Astrocyte (in vitro differentiated cells and primary cell): ENCODE measurements at regions not wholly inside any gene's neighbourhood (a gene's known extent, or its start where the extent isn't known, plus 50 kb on each side); places are given as distances from the start of the nearest gene placed in this dataset.

Experiments
- DNase-seq: peaks from one replicate; pipeline ENCODE4 v3.0.0-alpha.2; 2010; ENCODE audit warnings: low read depth
- FAIRE-seq: peaks from 2 replicates; lab custom pipeline; 2011; peaks lifted over from hg19 to GRCh38; lab: Jason Lieb, UNC
- H2AFZ ChIP-seq: 2 replicates; pipeline ENCODE4 v1.6.0; 2012; ENCODE audit warnings: low read depth, low read length, inconsistent platforms
- H3K27ac ChIP-seq: 2 replicates; pipeline ENCODE4 v1.5.1; 2011; ENCODE audit warnings: low read depth, low read length, inconsistent platforms
- H3K27me3 ChIP-seq: 2 replicates; pipeline ENCODE4 v1.6.0; 2011; ENCODE audit warnings: low read length, inconsistent platforms; ENCODE audit not compliant: insufficient read depth
- H3K36me3 ChIP-seq: 2 replicates; pipeline ENCODE4 v1.5.1; 2011; ENCODE audit warnings: low read length, inconsistent platforms; ENCODE audit not compliant: insufficient read depth
- H3K4me1 ChIP-seq: 2 replicates; pipeline ENCODE4 v1.5.1; 2011; ENCODE audit warnings: low read length, inconsistent platforms; ENCODE audit not compliant: insufficient read depth
- H3K4me2 ChIP-seq: 2 replicates; pipeline ENCODE4 v1.6.0; 2012; ENCODE audit warnings: low read length, inconsistent platforms
- H3K4me3 ChIP-seq: 2 replicates; pipeline ENCODE4 v1.5.1; 2011; ENCODE audit warnings: low read depth, mild to moderate bottlenecking, low read length, inconsistent platforms; ENCODE audit not compliant: insufficient read depth
- H3K79me2 ChIP-seq: 2 replicates; pipeline ENCODE4 v1.6.0; 2012; ENCODE audit warnings: mild to moderate bottlenecking, low read length, inconsistent platforms; ENCODE audit not compliant: insufficient read depth
- H3K9ac ChIP-seq: 2 replicates; pipeline ENCODE4 v1.6.0; 2012; ENCODE audit warnings: mild to moderate bottlenecking, low read length, inconsistent platforms
- H3K9me3 ChIP-seq: 2 replicates; pipeline ENCODE4 v1.5.1; 2012; ENCODE audit warnings: low read depth, mild to moderate bottlenecking, low read length, inconsistent platforms; ENCODE audit not compliant: insufficient read depth
- H4K20me1 ChIP-seq: 2 replicates; pipeline ENCODE4 v1.6.0; 2012; ENCODE audit warnings: low read length, inconsistent platforms; ENCODE audit not compliant: insufficient read depth
- H3K27ac Mint-ChIP-seq: one replicate; pipeline ENCODE4 v1.8.0; 2021; ENCODE audit warnings: mild to moderate bottlenecking, mixed read lengths; ENCODE audit not compliant: unreplicated experiment
- H3K27me3 Mint-ChIP-seq: one replicate; pipeline ENCODE4 v1.8.0; 2021; ENCODE audit warnings: low read depth, mixed read lengths; ENCODE audit not compliant: unreplicated experiment
- H3K36me3 Mint-ChIP-seq: one replicate; pipeline ENCODE4 v1.8.0; 2021; ENCODE audit warnings: low read depth, mixed read lengths; ENCODE audit not compliant: unreplicated experiment
- H3K4me1 Mint-ChIP-seq: one replicate; pipeline ENCODE4 v1.8.0; 2021; ENCODE audit warnings: low read depth, mixed read lengths; ENCODE audit not compliant: unreplicated experiment
- H3K4me3 Mint-ChIP-seq: one replicate; pipeline ENCODE4 v1.8.0; 2021; ENCODE audit warnings: mild to moderate bottlenecking, moderate library complexity, mixed read lengths; ENCODE audit not compliant: unreplicated experiment
- H3K9me3 Mint-ChIP-seq: one replicate; pipeline ENCODE4 v1.8.0; 2021; ENCODE audit warnings: mild to moderate bottlenecking, mixed read lengths; ENCODE audit not compliant: unreplicated experiment
- EZH2 ChIP-seq: IDR thresholded peaks from 2 replicates; pipeline ENCODE4 v1.6.1; 2012; ENCODE audit warnings: mild to moderate bottlenecking, low read length, inconsistent platforms; ENCODE audit not compliant: insufficient read depth
- TF ChIP-seq, protein P1 (sequence below): IDR thresholded peaks from 2 replicates; pipeline ENCODE4 v1.5.1; 2011; ENCODE audit warnings: low read depth, mild to moderate bottlenecking, inconsistent platforms, low read length, moderate library complexity; ENCODE audit not compliant: insufficient read depth

DNA sequence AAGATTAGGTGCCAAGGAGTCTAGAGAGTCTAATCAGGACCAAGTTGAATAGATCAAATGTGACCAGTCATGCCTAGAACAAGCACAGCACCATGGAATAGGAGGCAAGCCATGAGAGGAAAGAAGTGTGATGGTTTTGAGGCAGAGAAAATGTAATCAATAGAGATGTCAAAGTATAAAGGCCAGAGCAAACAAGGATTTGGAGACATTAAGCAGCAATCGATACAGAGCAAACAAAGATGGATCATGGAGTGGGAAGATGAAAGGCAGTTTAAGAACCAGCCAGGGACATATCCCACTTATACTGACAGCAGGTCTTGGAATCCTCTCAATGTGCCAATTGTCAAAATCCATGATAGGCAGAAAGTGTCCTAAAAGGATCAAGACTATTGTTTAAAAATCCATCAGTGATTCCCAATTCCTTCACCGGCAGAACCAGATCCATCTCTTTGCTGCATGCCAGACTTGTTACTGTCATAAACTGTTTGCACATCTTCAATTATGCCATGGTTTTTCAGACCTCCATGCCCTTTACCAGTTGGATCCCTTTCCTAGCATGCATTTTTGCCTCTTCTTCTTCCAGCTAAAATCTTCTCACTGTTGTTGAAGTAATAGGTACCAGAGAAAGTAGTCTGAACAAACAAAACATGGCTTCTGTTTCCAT lies 520.7 kb upstream of the ARX start:
- no peak for FAIRE-seq
- no peak overlapping the region for H3K27ac Mint-ChIP-seq
- DNase-seq = no peak
- Histone ChIP-seq H3K4me1 (peaks cover 6% of the 10 kb centered on the region), H3K9ac (no peak overlapping the region), H3K36me3 (no peaks in the 10 kb centered on the region), H3K79me2 (no peaks in the 10 kb centered on the region), H3K4me2 (no peak overlapping the region), H3K27ac (no peak overlapping the region), H3K27me3 (no peaks in the 10 kb centered on the region), H2AFZ (no peak overlapping the region), H3K4me3 (no peak overlapping the region), H4K20me1 (no peaks in the 10 kb centered on the region), H3K9me3 (no peaks in the 10 kb centered on the region)
- H3K27me3 Mint-ChIP-seq = no peaks in the 10 kb centered on the region
- H3K4me1 Mint-ChIP-seq = no peaks in the 10 kb centered on the region
- H3K4me3 Mint-ChIP-seq = no peak overlapping the region
- no peaks in the 10 kb centered on the region for H3K9me3 Mint-ChIP-seq
- no peak for TF ChIP-seq EZH2
- TF ChIP-seq, protein P1, sequence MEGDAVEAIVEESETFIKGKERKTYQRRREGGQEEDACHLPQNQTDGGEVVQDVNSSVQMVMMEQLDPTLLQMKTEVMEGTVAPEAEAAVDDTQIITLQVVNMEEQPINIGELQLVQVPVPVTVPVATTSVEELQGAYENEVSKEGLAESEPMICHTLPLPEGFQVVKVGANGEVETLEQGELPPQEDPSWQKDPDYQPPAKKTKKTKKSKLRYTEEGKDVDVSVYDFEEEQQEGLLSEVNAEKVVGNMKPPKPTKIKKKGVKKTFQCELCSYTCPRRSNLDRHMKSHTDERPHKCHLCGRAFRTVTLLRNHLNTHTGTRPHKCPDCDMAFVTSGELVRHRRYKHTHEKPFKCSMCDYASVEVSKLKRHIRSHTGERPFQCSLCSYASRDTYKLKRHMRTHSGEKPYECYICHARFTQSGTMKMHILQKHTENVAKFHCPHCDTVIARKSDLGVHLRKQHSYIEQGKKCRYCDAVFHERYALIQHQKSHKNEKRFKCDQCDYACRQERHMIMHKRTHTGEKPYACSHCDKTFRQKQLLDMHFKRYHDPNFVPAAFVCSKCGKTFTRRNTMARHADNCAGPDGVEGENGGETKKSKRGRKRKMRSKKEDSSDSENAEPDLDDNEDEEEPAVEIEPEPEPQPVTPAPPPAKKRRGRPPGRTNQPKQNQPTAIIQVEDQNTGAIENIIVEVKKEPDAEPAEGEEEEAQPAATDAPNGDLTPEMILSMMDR = no peak
- H3K36me3 Mint-ChIP-seq = no peaks in the 10 kb centered on the region

DNA sequence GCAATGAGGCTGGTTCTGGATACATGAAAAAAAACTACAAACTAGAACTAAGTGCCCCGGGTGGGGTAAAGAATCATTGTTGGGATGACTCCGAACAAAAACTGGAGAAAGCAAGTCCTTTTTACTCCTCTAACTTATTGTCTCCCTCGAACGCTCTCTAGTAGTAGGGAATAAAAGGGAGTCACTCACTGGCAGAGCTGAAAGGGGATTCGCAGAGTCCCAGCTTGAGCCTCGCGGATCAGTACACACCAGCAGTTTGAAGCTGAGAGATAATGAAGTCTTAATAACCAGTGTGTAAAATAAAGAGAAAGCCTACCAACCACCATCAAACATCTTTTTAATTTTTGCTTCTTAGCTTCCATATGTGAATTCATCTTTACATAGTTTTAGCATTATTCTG lies 521.9 kb upstream of the ARX start:
- no peaks in the 10 kb centered on the region for H3K79me2 ChIP-seq
- FAIRE-seq = no peak
- Mint-ChIP-seq H3K4me3 (no peak overlapping the region), H3K9me3 (no peaks in the 10 kb centered on the region), H3K4me1 (no peaks in the 10 kb centered on the region), H3K27ac (no peak overlapping the region), H3K27me3 (peaks cover 1% of the 10 kb centered on the region), H3K36me3 (no peaks in the 10 kb centered on the region)
- no peaks in the 10 kb centered on the region for H4K20me1 ChIP-seq
- peaks cover 6% of the 10 kb centered on the region for H3K4me1 ChIP-seq
- no peaks in the 10 kb centered on the region for H3K27me3 ChIP-seq
- TF ChIP-seq EZH2 = no peak
- TF ChIP-seq, protein P1 = no peak
- no peaks in the 10 kb centered on the region for H3K36me3 ChIP-seq
- H3K9me3 ChIP-seq = no peaks in the 10 kb centered on the region
- no peak overlapping the region for H2AFZ ChIP-seq
- H3K4me2 ChIP-seq = no peak overlapping the region
- H3K9ac ChIP-seq = no peak overlapping the region
- no peak overlapping the region for H3K27ac ChIP-seq
- H3K4me3 ChIP-seq = no peak overlapping the region
- no peak for DNase-seq

DNA sequence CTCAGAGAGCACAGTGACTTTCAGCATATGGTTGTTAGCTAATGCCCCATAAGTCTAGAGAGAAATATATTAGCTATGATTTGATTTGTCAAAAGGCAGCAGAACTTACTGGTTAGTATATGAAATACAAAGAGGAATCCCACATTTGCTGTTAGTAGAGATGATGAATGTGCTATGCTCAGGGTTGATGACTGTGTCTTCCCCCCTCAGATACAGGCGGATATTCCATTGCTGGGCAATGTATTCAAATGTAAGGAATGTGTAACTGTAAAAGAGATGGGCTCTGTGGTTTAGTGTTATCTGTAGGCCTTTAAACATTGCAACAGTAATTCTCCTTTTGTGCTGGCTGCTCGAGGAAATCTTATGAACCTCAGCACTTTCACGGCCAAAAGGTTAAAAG lies 528.9 kb upstream of the ARX start:
- FAIRE-seq = peak; percentile 89
- TF ChIP-seq EZH2 = no peak
- TF ChIP-seq, protein P1 = no peak
- Histone ChIP-seq H3K36me3 (no peaks in the 10 kb centered on the region), H3K4me1 (no peaks in the 10 kb centered on the region), H4K20me1 (no peaks in the 10 kb centered on the region), H3K9ac (no peak overlapping the region), H3K9me3 (no peaks in the 10 kb centered on the region), H3K27ac (peak overlapping the region; percentile 19), H3K27me3 (no peaks in the 10 kb centered on the region), H3K79me2 (no peaks in the 10 kb centered on the region), H3K4me3 (no peak overlapping the region), H2AFZ (no peak overlapping the region), H3K4me2 (peak overlapping the region; percentile 26)
- no peaks in the 10 kb centered on the region for H3K9me3 Mint-ChIP-seq
- no peaks in the 10 kb centered on the region for H3K36me3 Mint-ChIP-seq
- H3K4me3 Mint-ChIP-seq = no peak overlapping the region
- H3K27ac Mint-ChIP-seq = no peak overlapping the region
- H3K4me1 Mint-ChIP-seq = no peaks in the 10 kb centered on the region
- peak; percentile 2 for DNase-seq
- H3K27me3 Mint-ChIP-seq = peaks cover 1% of the 10 kb centered on the region
